ENCODE measurements at regions not wholly inside any gene's neighbourhood (a gene's known extent, or its start where the extent isn't known, plus 50 kb on each side); places are given as distances from the start of the nearest gene placed in this dataset.
A peak's percentile ranks its signal among the peaks of the same experiment; 100 is the strongest.

- no peak for TF ChIP-seq CTCF (IDR thresholded peaks at IDR 0.05)
- H3K27me3 Mint-ChIP-seq (ENCODE audit: low read depth, poor library complexity), result peaks cover 3% of the 10 kb centered on the region
- H3K4me1 Mint-ChIP-seq, result no peaks in the 10 kb centered on the region
- H3K9me3 Mint-ChIP-seq, result no peaks in the 10 kb centered on the region
- no peak overlapping the region for H3K4me3 Mint-ChIP-seq
- no peaks in the 10 kb centered on the region for H3K36me3 Mint-ChIP-seq (ENCODE audit: low read depth)
- H3K27ac Mint-ChIP-seq, result no peak overlapping the region
- peak; percentile 38 for DNase-seq
These were observed 256.7 kb downstream of the SUDS3 start for GRCh38 chr12:118633071-118633470.

- H3K4me1 Mint-ChIP-seq, result no peaks in the 10 kb centered on the region
- no peaks in the 10 kb centered on the region for H3K9me3 Mint-ChIP-seq
- no peak for TF ChIP-seq CTCF (IDR thresholded peaks at IDR 0.05)
- H3K27me3 Mint-ChIP-seq (ENCODE audit: low read depth, poor library complexity), result peaks cover 5% of the 10 kb centered on the region
- no peak for DNase-seq
- no peak overlapping the region for H3K4me3 Mint-ChIP-seq
- no peaks in the 10 kb centered on the region for H3K36me3 Mint-ChIP-seq (ENCODE audit: low read depth)
- no peak overlapping the region for H3K27ac Mint-ChIP-seq
These were observed 258.9 kb downstream of the SUDS3 start for GRCh38 chr12:118635276-118635675.

GRCh38 chr12:118637767-118638370 lies 261.5 kb downstream of the SUDS3 start:
- Mint-ChIP-seq H3K27me3 (ENCODE audit: low read depth, poor library complexity) (peaks cover 9% of the 10 kb centered on the region), H3K36me3 (ENCODE audit: low read depth) (no peaks in the 10 kb centered on the region), H3K27ac (no peak overlapping the region), H3K4me1 (no peaks in the 10 kb centered on the region), H3K4me3 (no peak overlapping the region), H3K9me3 (no peaks in the 10 kb centered on the region)
- no peak for DNase-seq
- no peak for TF ChIP-seq CTCF (IDR thresholded peaks at IDR 0.05)

- no peak overlapping the region for H3K27ac Mint-ChIP-seq
- no peak overlapping the region for H3K4me3 Mint-ChIP-seq
- H3K9me3 Mint-ChIP-seq, result no peaks in the 10 kb centered on the region
- TF ChIP-seq CTCF (IDR thresholded peaks at IDR 0.05), result no peak
- no peaks in the 10 kb centered on the region for H3K4me1 Mint-ChIP-seq
- peaks cover 9% of the 10 kb centered on the region for H3K27me3 Mint-ChIP-seq (ENCODE audit: low read depth, poor library complexity)
- no peaks in the 10 kb centered on the region for H3K36me3 Mint-ChIP-seq (ENCODE audit: low read depth)
- DNase-seq, result no peak
These were observed 264.9 kb downstream of the SUDS3 start for GRCh38 chr12:118641249-118641648.

- no peaks in the 10 kb centered on the region for H3K36me3 Mint-ChIP-seq (ENCODE audit: low read depth)
These were observed 268.9 kb downstream of the SUDS3 start for GRCh38 chr12:118645219-118645618.

More at GRCh38 chr12:118645219-118645618, 268.9 kb downstream of the SUDS3 start:
- DNase-seq, result peak; percentile 86
- no peak for TF ChIP-seq CTCF (IDR thresholded peaks at IDR 0.05)
- no peak overlapping the region for H3K4me3 Mint-ChIP-seq
- H3K9me3 Mint-ChIP-seq, result no peaks in the 10 kb centered on the region
- no peaks in the 10 kb centered on the region for H3K4me1 Mint-ChIP-seq
- no peak overlapping the region for H3K27ac Mint-ChIP-seq
- peaks cover 4% of the 10 kb centered on the region for H3K27me3 Mint-ChIP-seq (ENCODE audit: low read depth, poor library complexity)
